ENCODE measurements at regions not wholly inside any gene's neighbourhood (a gene's known extent, or its start where the extent isn't known, plus 50 kb on each side); places are given as distances from the start of the nearest gene placed in this dataset.

- H3K4me3 ChIP-seq = no peak overlapping the region
- no peak overlapping the region for H3K27ac ChIP-seq
- TF ChIP-seq EP300 (IDR thresholded peaks at IDR 0.05) (no peak), CTCF (IDR thresholded peaks at IDR 0.05) (no peak), POLR2A (IDR thresholded peaks at IDR 0.05) (no peak)
- DNase-seq (ENCODE audit: low spot score in 2 of 2) = no peak
- no peaks in the 10 kb centered on the region for H3K36me3 ChIP-seq
- no peaks in the 10 kb centered on the region for H3K27me3 ChIP-seq
- 48 to 50% methylated on average over 3 of the region's 3 CpGs for WGBS, 2 donors
- no peaks in the 10 kb centered on the region for H3K4me1 ChIP-seq
- H3K9me3 ChIP-seq = no peaks in the 10 kb centered on the region
Observed at GRCh38 chr2:176830362-176830761, 382.2 kb upstream of the HNRNPA3 start.

- Histone ChIP-seq H3K27me3 (no peaks in the 10 kb centered on the region), H3K27ac (no peak overlapping the region), H3K4me1 (no peaks in the 10 kb centered on the region), H3K36me3 (no peaks in the 10 kb centered on the region), H3K9me3 (no peaks in the 10 kb centered on the region), H3K4me3 (no peak overlapping the region)
- WGBS, 2 donors = 79 to 89% methylated on average over 6 of the region's 6 CpGs
- TF ChIP-seq POLR2A (IDR thresholded peaks at IDR 0.05) (no peak), CTCF (IDR thresholded peaks at IDR 0.05) (no peak), EP300 (IDR thresholded peaks at IDR 0.05) (no peak)
- no peak for DNase-seq (ENCODE audit: low spot score in 2 of 2)
Observed at GRCh38 chr2:176832086-176832485, 380.5 kb upstream of the HNRNPA3 start.

- no peak overlapping the region for H3K4me3 ChIP-seq
- TF ChIP-seq EP300 (IDR thresholded peaks at IDR 0.05) = no peak
- no peak for TF ChIP-seq CTCF (IDR thresholded peaks at IDR 0.05)
- TF ChIP-seq POLR2A (IDR thresholded peaks at IDR 0.05) = no peak
- H3K27ac ChIP-seq = no peak overlapping the region
- no peaks in the 10 kb centered on the region for H3K27me3 ChIP-seq
- no peaks in the 10 kb centered on the region for H3K4me1 ChIP-seq
- no peaks in the 10 kb centered on the region for H3K36me3 ChIP-seq
- no peaks in the 10 kb centered on the region for H3K9me3 ChIP-seq
- no peak for DNase-seq (ENCODE audit: low spot score in 2 of 2)
Observed at GRCh38 chr2:176833671-176834070, 378.9 kb upstream of the HNRNPA3 start.

GRCh38 chr2:176834226-176834625 lies 378.4 kb upstream of the HNRNPA3 start:
- TF ChIP-seq POLR2A (IDR thresholded peaks at IDR 0.05) = no peak
- no peak for TF ChIP-seq CTCF (IDR thresholded peaks at IDR 0.05)
- H3K36me3 ChIP-seq = no peaks in the 10 kb centered on the region
- no peaks in the 10 kb centered on the region for H3K27me3 ChIP-seq
- H3K9me3 ChIP-seq = no peaks in the 10 kb centered on the region
- no peaks in the 10 kb centered on the region for H3K4me1 ChIP-seq
- 68 to 76% methylated on average over 3 of the region's 3 CpGs for whole genome bisulfite sequencing, 2 donors
- no peak overlapping the region for H3K4me3 ChIP-seq
- no peak for DNase-seq (ENCODE audit: low spot score in 2 of 2)
- H3K27ac ChIP-seq = no peak overlapping the region

GRCh38 chr2:176843208-176843607 lies 369.4 kb upstream of the HNRNPA3 start:
- TF ChIP-seq POLR2A (IDR thresholded peaks at IDR 0.05) (no peak), EP300 (IDR thresholded peaks at IDR 0.05) (no peak), CTCF (IDR thresholded peaks at IDR 0.05) (no peak)
- Histone ChIP-seq H3K4me3 (no peak overlapping the region), H3K27ac (no peak overlapping the region), H3K36me3 (no peaks in the 10 kb centered on the region), H3K4me1 (no peaks in the 10 kb centered on the region), H3K27me3 (no peaks in the 10 kb centered on the region), H3K9me3 (no peaks in the 10 kb centered on the region)
- DNase-seq (ENCODE audit: low spot score in 2 of 2) = no peak
